HG03039 (cell line): ENCODE measurements at regions not wholly inside any gene's neighbourhood (a gene's known extent, or its start where the extent isn't known, plus 50 kb on each side); places are given as distances from the start of the nearest gene placed in this dataset.
"Not testable (repeated sequence)": the region's sequence is repeated elsewhere in the genome, so short reads cannot be mapped to it uniquely, and the experiment has no call there.

Experiments used
- ATAC-seq: cut with Tn5 transposase; IDR thresholded peaks from one replicate; pipeline ENCODE4 v1.9.1; 2021; ENCODE audit warnings: mild to moderate bottlenecking, moderate library complexity; ENCODE audit not compliant: unreplicated experiment

DNA sequence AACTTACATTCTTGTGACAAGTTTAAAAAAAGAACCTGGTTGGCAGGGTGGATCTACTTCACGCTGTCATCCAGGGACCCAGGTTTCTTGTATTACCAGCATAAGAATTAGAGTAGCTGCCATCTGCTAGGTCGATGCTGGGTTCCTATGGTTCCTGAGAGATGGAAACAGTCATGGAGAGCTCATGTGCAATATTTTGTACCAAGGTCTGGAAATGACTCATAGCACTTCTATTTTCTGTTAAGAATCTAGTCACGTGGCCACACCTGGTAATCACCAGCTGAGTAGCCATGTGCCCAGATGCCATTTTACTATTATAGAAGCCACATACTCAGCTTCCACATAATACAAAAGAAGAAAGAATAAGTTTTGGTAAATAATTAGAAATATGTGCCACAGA lies 171.3 kb downstream of the CD83 start:
- no peak for ATAC-seq

DNA sequence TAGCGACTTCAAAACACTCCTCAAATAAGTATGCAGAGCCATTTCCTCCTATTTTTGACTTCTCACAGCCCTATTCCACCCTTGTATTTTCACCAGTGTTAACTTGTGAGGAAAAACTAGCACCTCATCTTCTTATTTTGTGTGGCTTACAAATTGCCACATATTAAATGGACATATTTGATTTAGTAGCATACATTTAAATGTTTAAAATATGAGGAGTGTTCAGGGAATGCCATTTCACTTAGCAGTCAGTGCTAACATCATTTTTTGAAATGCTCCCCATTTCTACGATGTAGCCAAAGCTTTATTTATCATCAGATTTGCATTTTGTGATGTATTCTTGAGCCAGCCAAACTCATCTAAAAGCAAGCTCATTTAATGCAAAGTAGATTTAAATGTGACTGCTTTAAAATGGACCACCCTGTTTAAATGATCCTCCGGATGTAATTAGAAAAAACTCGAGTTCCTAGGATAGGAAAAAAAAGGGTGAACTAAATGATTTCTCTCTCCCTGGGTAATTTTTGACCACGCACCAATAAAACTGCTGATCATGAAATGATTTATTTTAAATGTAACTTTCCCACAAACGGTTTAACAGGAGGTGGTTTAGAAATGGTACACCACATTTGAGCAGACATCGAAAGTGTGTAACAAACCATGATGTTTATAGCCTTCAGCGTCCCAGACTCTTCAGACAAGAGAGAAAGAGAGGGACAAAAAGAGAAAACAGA lies 172.6 kb downstream of the CD83 start:
- no peak for ATAC-seq

DNA sequence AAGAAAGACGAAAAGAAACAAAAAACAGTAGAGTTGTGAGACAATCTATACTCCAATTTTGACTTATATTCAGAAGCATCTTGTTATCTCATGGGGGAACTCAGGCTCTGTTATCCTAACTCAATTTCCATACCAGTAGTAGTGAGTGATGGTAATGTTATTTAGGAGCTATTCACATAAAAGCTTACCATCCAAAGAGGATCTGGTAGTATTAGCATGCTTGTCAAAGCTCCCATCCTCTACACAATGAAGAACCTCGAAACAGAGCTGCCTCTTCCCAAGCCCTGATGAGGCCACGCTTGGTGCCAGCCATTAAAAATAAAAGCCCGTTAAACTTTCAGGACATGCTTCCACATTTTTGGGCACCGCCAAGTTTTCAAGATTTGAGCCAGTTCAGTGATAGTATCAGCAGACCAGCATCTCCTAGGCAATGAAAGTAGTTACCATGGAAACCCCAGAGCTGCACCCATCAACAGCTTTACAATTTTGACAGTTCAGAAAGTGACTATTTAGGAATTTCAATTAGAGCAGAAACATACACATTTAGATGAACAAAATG lies 173.3 kb downstream of the CD83 start:
- ATAC-seq, result no peak

DNA sequence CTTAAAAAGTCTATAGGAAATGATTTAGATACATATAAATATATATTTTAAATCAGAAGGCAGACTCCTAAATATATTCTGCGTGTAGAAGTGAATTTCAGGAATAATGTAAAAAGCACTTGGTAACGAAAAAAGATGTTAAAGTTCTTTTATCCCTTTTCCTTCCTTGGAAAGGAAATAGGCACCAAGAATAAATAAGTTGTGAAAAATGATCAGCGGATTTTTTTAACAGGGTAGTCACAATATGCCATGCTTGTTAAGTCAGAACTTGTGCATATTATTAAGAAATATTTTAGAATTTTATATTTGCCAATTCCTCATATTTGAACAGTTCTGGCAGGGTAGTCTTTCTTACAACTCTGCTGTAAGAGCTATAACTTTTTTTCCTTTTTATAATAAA lies 173.8 kb downstream of the CD83 start:
- ATAC-seq, result no peak

DNA sequence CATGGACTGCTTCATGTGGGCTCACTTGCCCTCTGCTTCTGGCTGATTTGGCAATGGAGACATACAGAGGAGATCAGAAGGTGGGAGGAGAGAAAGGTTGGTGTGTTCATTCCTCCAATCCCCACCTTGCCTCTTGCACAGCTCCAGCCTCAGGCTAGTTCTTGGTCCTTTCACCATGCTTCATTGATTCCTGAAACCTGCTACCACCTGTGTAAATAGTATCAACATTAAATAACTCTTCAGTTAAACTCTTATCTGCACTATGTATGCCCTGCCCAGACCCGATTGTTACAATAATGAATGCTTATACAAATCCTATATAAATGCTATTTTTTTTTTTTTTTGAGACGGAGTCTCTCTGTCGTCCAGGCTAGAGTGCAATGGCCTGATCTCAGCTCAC lies 174.5 kb downstream of the CD83 start:
- ATAC-seq, result no peak

DNA sequence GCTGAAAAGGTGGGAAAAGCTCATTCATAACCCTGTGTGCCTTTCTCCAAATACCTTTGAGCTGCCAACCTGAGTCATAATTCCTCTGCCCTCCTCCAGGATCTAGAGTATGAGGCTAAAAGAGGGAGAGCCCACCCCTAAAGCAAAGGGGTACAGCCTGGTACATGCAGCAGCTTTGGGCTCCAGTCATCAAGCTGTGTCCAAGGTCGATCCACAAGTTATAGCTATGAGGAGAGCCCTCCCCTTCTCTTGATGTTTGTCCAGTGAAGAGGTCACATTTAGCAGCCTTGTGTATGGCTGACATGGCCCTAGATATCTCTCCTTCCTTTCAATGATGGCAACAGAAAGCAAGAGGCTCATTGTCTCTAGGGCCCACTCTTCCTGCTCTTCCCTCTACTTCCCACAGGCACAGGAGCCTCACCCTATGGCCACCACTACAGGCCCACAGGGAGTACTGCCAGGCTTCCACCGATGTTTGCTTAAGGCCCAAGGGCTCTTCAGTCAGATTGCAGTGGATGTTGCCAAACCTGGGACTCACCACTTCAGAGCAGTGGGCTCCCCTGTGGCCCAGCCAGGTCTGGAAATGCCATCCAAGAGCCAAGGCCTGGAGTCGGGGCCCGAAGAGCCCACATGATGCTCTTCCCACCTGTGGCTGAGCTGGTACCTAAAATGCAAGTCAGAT lies 176.8 kb downstream of the CD83 start:
- ATAC-seq, result no peak

DNA sequence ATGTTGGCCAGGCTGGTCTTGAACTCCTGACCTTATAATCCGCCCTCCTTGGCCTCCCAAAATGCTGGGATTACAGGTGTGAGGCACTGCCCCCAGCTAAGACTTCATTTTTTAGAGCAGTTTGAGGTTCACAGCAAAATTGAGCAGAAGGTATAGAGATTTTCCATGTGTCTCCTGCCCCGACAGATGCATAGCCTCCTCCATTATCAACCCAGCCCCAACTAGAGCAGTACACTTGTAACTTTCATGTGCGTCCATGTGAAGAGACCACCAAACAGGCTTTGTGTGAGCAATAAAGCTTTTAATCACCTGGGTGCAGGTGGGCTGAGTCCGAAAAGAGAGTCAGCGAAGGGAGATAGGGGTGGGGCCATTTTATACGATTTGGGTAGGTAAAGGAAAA lies 179.1 kb downstream of the CD83 start:
- not testable (repeated sequence) for ATAC-seq

DNA sequence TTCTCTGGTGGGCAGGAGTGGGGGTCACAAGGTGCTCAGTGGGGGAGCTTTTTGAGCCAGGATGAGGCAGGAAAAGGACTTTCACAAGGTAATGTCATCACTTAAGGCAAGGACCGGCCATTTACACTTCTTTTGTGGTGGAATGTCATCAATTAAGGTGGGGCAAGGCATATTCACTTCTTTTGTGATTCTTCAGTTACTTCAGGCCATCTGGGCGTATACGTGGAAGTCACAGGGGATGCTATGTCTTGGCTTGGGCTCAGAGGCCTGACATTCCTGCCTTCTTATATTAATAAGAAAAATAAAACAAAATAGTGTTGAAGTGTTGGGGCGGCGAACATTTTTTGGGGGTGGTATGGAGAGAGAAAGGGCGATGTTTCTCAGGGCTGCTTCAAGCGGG lies 179.5 kb downstream of the CD83 start:
- not testable (repeated sequence) for ATAC-seq

DNA sequence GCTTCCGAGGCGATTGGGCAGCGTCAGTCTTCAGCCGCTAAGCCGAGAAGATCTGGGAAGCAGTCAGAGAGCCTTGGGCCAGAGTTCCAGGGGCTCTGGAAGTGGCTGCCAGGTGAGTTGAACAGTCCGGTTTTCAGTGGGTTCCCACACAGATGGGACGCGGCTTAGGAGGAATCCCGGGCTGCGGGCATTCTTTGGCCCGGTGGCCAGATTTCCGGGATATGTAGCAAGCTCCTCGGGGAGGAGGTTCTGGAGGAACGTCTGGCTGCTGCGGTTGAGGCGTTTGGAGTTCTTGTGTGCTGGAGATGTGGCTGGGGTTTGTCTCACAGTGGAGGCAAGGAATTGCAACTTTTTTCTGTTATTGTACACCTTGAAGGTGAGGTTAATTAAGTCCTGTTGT lies 182.6 kb downstream of the CD83 start:
- ATAC-seq, result not testable (repeated sequence)

DNA sequence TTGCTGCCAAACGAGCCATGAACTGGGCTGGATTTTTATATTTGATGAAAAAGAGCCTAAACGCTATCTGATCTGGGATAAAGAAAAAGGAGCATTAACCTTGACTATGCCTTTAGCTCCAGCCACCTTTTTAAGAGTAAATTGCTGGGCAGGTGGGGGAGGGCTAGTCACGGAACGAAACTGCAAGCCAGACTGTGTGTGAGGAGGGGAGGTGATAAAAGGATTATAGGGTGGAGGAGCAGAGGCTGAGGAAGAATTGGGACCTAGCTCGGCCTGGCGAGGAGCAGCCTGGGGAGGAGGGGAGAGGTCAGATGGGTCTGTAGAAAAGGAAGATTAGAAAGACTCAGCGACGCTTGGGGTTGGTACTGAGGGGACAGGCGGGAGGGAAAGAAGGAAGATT lies 183.1 kb downstream of the CD83 start:
- not testable (repeated sequence) for ATAC-seq

DNA sequence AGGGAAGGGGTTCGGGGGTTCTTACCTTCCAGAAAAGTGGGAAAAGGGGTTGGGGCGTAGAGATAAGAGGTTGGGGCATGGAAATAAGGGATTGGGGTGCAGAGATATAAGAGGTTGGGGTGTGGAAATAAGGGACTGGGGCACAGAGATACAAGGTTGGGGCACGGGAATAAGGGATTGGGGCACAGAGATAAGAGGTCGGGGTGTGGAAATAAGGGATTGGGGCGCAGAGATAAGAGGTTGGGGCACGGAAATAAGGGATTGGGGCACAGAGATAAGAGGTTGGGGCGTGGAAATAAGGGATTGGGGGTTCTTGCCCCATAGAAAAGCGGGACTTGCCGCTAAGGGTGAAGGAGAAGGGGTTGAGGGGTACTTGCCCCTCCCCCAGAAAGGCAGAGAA lies 183.9 kb downstream of the CD83 start:
- not testable (repeated sequence) for ATAC-seq

DNA sequence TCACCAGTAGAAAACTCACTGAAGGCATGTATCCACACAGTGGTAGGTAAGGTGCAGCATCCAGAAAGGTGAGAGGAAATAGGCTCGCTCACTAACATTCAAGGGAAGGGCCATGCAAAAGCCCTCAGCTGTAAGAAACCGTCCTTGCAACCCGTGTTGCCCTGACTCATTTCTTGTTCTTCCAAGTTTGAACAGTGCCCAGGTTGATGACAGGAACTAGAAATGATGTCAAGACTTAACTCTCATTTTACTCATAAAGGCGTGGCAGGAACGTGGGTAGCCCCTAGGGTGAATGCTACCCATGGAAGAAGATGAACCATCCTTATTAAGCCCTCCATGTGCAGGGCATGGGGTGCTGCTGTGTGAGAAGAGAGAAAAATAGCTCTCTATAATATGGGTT lies 187.6 kb downstream of the CD83 start:
- no peak for ATAC-seq

DNA sequence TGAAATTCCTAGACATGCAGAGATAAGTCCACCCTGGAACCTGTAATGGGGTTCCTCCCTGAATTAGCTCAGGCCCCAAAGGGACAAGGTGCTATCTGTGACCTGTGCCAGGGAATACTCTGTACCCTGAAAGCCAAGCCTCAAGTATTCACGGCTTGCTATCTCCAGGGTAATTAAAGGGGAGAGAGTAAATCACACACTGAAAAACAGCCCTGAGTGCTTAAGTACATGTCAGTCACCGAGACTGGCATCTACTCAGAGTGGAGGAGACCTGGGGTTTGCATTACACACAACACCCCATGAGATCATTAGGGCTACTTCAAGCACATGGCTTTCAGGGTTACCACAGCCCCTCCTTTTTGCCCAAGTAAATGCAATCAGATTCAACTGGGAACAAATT lies 188.1 kb downstream of the CD83 start:
- ATAC-seq, result no peak

DNA sequence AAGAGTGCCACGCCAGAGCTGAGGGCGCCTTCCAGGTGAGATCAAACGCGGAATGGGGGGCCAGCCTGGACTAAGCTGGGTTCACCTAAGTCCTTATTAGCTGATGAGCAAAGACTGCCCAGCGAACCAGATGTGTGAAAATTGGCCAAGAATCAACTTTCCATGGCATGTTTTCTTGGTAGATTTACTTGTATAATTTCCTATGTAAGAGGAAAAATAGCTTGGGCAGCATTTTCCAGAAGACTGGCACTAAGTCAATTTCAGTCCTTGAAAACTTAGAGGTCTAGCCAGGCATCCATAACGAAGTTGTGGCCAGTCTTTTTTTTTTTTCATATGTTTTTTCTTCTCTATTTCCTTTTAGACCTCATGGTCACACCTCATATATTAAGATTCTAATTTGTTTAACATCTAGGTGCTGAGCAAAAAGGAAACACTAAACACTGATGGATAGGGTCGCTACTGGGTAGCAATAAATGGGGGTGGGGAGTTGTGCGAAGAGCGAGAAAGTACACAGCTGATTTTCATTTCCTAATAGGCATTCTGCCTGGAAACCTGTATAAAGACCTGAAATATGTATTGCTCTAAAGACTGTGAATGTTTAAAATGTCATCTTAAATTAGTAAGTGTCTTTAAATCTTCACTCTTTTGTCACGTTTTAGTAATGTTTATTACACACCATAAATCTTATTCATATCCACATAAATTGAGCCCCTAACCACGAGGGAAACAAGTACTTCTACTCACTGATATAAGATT lies 188.8 kb downstream of the CD83 start:
- ATAC-seq, result no peak

DNA sequence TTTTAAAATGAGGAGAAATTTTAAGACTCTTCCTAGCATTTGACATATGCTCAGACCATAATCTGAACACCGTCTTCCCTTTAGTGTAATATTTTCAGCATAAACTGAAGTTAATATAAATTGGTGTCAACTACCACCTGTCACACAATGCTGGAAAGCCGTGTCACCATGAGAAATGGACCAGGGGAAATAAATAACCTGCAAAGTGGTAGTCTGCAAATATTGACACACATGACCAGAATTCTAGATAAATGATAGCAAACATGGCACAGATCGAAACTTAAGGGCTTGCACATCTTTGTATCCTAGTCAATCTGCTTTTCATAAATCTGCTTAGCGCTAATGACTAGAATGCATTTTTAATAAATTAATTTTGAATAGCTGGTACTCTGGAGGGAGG lies 191.9 kb downstream of the CD83 start:
- no peak for ATAC-seq

DNA sequence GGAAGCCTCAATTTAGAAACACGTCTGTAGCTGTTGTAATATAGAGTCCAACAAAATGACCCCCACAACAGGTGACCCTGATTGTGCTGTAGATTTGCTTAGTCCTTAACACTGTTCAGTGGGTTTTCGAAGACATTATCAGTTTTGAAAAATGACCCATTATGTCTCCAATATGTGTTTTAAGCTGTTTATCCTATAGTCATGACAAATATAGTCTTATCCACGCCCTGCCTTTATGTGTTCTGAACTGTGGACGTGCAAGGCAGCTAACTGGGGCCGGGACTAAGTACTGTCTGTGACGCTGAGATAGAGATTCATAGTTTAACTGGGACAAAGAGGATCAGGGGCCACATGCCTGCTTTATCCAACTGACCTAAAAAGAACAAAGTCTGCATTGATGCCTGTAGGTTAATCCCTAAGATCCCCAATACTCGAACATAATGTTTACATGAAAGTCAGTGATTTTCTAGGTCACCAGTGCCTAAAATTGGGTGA lies 192.4 kb downstream of the CD83 start:
- ATAC-seq, result no peak

DNA sequence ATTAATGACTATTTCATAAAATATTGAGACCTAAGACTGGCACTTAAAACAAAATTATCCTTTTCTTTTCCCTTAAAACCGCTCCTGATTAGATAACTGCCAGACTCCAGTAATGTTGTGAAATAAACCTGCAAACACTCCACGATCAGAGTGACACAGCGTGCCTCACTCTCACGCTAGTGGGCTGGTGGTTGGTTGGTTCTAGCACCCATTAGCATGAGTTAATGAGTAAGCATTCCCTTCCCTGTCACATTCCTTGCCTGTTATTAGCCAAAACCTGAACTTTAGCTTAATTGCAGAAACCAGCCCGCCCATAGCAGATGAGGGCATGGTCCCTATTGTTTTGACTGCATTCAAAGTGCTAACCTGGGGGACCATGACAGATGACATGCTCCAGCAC lies 193.4 kb downstream of the CD83 start:
- ATAC-seq, result no peak

DNA sequence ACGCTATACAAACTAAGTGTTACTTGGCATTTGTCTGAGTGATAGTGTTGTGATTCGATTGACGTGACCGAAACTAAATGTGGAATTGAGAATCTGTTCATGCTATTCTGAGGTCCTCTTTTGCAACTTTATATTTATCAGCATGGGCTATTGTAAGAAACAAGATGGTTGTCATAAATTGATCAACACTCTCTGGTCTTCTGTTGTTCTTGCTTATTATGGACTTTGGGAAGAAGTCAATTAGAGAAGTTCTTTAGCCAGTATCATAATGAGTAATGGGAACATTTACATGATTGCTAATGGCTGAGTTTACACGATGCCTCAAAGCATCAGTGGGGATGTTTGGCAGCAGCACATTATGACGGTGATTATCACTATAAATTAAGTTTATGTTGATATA lies 195.0 kb downstream of the CD83 start:
- ATAC-seq, result no peak

DNA sequence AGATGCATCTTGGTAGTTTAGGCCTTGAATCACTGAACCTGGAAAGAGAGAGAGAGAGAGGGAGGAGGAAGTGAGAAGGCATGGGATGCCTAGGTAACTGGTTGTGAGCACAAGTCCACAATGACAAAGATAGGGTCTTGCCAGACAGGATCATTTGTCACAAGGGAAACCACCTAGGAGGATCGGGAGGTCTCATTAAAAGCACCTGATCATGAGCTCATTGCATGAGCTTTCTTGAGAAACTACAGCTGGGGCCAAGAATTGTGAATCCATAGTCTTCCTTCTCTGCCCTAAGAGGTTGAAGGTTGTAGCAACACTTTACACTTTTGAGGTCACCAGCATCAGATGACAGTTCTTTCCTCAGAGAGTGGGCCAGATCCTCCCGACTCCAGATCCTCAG lies 195.7 kb downstream of the CD83 start:
- ATAC-seq, result no peak

DNA sequence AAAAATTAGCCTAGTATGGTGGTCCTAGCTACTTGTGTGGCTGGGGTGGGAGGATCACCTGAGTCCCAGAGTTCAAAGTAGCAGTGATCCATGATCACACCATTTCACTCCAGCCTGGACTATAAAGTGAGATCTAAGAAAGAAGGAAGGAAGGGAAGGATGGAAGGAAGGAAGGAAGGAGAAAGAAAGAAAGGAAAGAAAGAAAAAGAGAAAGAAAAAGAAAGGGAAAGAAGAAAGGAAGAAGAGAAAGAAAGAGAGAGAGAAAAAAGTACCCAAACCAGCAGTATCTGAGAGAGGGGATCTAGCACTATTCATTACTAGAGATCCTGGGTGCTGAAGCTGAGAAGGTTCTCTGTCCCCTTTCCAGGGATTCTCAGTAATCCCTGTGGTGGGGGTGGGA lies 197.8 kb downstream of the CD83 start:
- ATAC-seq, result no peak

DNA sequence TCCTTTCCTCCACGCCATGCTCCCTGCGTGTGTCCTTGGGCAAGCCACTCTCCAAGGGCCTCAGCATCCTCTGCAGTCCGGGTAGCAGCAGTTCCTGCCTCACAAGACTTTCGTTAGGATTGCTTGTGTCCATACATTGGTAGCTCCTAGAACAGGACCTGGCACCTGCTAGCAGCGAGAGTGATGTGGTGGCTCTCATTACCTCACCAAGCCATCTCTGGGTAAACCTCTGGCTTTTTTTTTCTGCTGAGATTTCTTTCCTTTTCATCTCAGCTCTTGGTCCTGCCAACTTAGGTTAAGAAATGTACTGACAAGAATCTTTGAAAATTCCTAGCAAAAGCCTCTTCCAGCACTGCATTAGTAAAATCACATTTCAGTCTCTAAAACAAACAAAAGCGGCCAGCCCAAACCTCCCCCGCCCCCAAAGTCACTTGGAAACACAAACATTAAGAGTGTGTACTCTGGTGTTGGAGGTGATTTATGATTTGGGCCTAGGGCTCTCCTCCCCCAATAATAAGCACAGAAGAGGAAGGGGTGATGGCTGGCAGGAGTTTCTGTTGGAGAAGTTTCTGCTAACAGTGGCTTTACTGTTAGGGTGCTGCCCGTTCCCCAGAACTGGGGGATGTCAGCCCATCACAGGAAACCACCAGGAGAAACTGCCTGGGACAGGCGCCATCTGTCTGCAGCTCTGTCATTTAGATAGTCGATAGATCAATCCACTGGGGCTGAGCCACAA lies 199.2 kb downstream of the CD83 start:
- ATAC-seq, result no peak
